ENCODE measurements at regions not wholly inside any gene's neighbourhood (a gene's known extent, or its start where the extent isn't known, plus 50 kb on each side); places are given as distances from the start of the nearest gene placed in this dataset.

DNA sequence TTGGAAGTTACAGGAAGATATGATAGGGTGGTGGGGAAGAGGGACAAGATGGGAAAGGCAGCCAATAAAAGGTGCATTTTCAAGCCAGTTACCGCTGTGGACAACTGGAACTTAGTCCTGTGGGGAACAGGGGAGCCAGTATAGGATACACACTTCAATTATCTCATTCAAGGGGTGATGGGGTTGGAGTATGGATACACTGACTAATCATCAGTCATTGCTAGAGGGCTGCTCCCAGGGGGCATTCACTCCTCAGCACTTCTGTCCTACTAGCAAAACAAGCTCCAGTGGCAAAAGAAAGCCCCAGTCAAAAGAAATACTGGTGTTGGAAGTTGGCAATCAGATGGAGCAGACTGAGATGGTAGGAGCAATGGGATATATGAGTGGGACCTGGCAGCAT lies 183.4 kb upstream of the GADL1 start:
- H3K27me3 Mint-ChIP-seq (ENCODE audit: low read depth): no peaks in the 10 kb centered on the region; the same call in 1 of the 2 replicates
- no peak for DNase-seq
- Histone ChIP-seq H2BK20ac (ENCODE audit: low read depth, low read length, poor library complexity, severe bottlenecking) (no peak overlapping the region), H2BK120ac (ENCODE audit: low read depth, low read length, poor library complexity, severe bottlenecking) (no peak overlapping the region), H2BK5ac (ENCODE audit: insufficient read length, low read length) (no peak overlapping the region), H3K9me3 (ENCODE audit: control insufficient read depth, low read depth, low read length) (no peaks in the 10 kb centered on the region), H3K79me1 (ENCODE audit: insufficient read depth, low read depth, low read length, poor library complexity, severe bottlenecking) (no peaks in the 10 kb centered on the region), H3T11ph (ENCODE audit: low read length) (no peak overlapping the region), H4K5ac (ENCODE audit: insufficient read length, low read depth, low read length) (no peak overlapping the region), H3K23me2 (ENCODE audit: insufficient read length, low read depth, low read length, poor library complexity, severe bottlenecking) (no peaks in the 10 kb centered on the region), H3K18ac (ENCODE audit: insufficient read length, low read depth, low read length) (no peak overlapping the region), H3K4me1 (ENCODE audit: insufficient read depth, low read length) (peaks cover 2% of the 10 kb centered on the region; the same call in 1 of the 2 replicates), H3K14ac (ENCODE audit: insufficient read depth, low read length) (no peak overlapping the region), H3K23ac (ENCODE audit: insufficient read length, low read depth, low read length) (no peak overlapping the region), H3K27me3 (ENCODE audit: insufficient read depth, low read length) (no peaks in the 10 kb centered on the region), H2BK12ac (ENCODE audit: insufficient read length, low read depth, low read length) (no peak overlapping the region), H2AFZ (ENCODE audit: low read length) (no peak overlapping the region), H3K27ac (ENCODE audit: insufficient read length, low read depth, low read length) (no peak overlapping the region), H3K79me2 (ENCODE audit: insufficient read depth, low read length) (no peaks in the 10 kb centered on the region), H4K20me1 (ENCODE audit: control insufficient read depth, insufficient read depth, insufficient read length) (no peaks in the 10 kb centered on the region), H3K4ac (ENCODE audit: low read depth, low read length) (no peak overlapping the region), H2BK15ac (ENCODE audit: low read depth, low read length) (no peak overlapping the region), H3K4me2 (ENCODE audit: insufficient read depth, insufficient read length, low read length) (no peak overlapping the region), H4K8ac (replicated peaks; ENCODE audit: insufficient read length, low read depth, low read length) (no peak overlapping the region), H3K56ac (ENCODE audit: insufficient read length, low read depth, low read length) (no peak overlapping the region), H2AK5ac (ENCODE audit: insufficient read length, low read length) (no peak overlapping the region), H4K91ac (ENCODE audit: insufficient read length, low read depth, low read length) (no peak overlapping the region), H3K9ac (ENCODE audit: extremely low read depth, insufficient read length, low read length) (no peak overlapping the region)
- WGBS (ENCODE audit: extremely low coverage, insufficient read length, low lambda C conversion rate): no CpG with 5 or more reads among the region's 1 CpG
- TF ChIP-seq, protein P1, sequence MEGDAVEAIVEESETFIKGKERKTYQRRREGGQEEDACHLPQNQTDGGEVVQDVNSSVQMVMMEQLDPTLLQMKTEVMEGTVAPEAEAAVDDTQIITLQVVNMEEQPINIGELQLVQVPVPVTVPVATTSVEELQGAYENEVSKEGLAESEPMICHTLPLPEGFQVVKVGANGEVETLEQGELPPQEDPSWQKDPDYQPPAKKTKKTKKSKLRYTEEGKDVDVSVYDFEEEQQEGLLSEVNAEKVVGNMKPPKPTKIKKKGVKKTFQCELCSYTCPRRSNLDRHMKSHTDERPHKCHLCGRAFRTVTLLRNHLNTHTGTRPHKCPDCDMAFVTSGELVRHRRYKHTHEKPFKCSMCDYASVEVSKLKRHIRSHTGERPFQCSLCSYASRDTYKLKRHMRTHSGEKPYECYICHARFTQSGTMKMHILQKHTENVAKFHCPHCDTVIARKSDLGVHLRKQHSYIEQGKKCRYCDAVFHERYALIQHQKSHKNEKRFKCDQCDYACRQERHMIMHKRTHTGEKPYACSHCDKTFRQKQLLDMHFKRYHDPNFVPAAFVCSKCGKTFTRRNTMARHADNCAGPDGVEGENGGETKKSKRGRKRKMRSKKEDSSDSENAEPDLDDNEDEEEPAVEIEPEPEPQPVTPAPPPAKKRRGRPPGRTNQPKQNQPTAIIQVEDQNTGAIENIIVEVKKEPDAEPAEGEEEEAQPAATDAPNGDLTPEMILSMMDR (conservative IDR thresholded peaks at IDR 0.05): no peak
- no peak overlapping the region for H3K27ac Mint-ChIP-seq
- H3K4me1 Mint-ChIP-seq: peaks cover 7 to 13% of the 10 kb centered on the region in 2 experiments; a peak in 3 of 4 replicates
- H3K4me3 Mint-ChIP-seq: no peak overlapping the region
- 0 out of 7 replicates have a peak, but pooled peaks cover 0 to 4% (median 0%) of the 10 kb centered on the region in 3 experiments for H3K36me3 Mint-ChIP-seq (ENCODE audit: insufficient read depth in 1 of 3, low read depth in 3 of 3)
- H3K9me3 Mint-ChIP-seq: peaks cover 0 to 2% of the 10 kb centered on the region in 2 experiments; a peak in 3 of 5 replicates
